Osteocyte (in vitro differentiated cells): ENCODE measurements at regions not wholly inside any gene's neighbourhood (a gene's known extent, or its start where the extent isn't known, plus 50 kb on each side); places are given as distances from the start of the nearest gene placed in this dataset.

Experiments used
- DNase-seq: peaks from one replicate; pipeline ENCODE4 v3.0.0; 2021; ENCODE audit warnings: mixed read lengths; ENCODE audit not compliant: unreplicated experiment; ENCODE audit errors: extremely low spot score
- H3K27ac Mint-ChIP-seq: one replicate; pipeline ENCODE4 v1.8.0; 2021; ENCODE audit warnings: mild to moderate bottlenecking, mixed read lengths; ENCODE audit not compliant: unreplicated experiment
- H3K27me3 Mint-ChIP-seq: one replicate; pipeline ENCODE4 v1.8.0; 2021; ENCODE audit warnings: mixed read lengths; ENCODE audit not compliant: unreplicated experiment
- H3K36me3 Mint-ChIP-seq: one replicate; pipeline ENCODE4 v1.8.0; 2021; ENCODE audit warnings: mixed read lengths; ENCODE audit not compliant: unreplicated experiment
- H3K4me1 Mint-ChIP-seq: one replicate; pipeline ENCODE4 v1.8.0; 2021; ENCODE audit warnings: mixed read lengths; ENCODE audit not compliant: unreplicated experiment
- H3K4me3 Mint-ChIP-seq: one replicate; pipeline ENCODE4 v1.8.0; 2021; ENCODE audit warnings: mild to moderate bottlenecking, moderate library complexity, mixed read lengths; ENCODE audit not compliant: unreplicated experiment
- H3K9me3 Mint-ChIP-seq: one replicate; pipeline ENCODE4 v1.8.0; 2021; ENCODE audit warnings: mixed read lengths; ENCODE audit not compliant: unreplicated experiment
- CTCF ChIP-seq: fragments of 200-600 bp; sonication (generic); IDR thresholded peaks from 2 replicates; pipeline ENCODE4 v1.5.0; 2021; ENCODE audit warnings: antibody characterized with exemption, mild to moderate bottlenecking, moderate library complexity

GRCh38 chr2:207240649-207241048, 74.9 kb upstream of the KLF7 start:
- Mint-ChIP-seq H3K27me3 (no peaks in the 10 kb centered on the region), H3K4me1 (peaks cover 8% of the 10 kb centered on the region), H3K27ac (no peak overlapping the region), H3K36me3 (no peaks in the 10 kb centered on the region), H3K9me3 (peaks cover 6% of the 10 kb centered on the region), H3K4me3 (no peak overlapping the region)
- TF ChIP-seq CTCF = no peak
- no peak for DNase-seq

- no peak for DNase-seq
- no peak overlapping the region for H3K4me3 Mint-ChIP-seq
- H3K4me1 Mint-ChIP-seq = peaks cover 2% of the 10 kb centered on the region
- H3K9me3 Mint-ChIP-seq = peaks cover 1% of the 10 kb centered on the region
- H3K27ac Mint-ChIP-seq = no peak overlapping the region
- TF ChIP-seq CTCF = no peak
- no peaks in the 10 kb centered on the region for H3K36me3 Mint-ChIP-seq
- H3K27me3 Mint-ChIP-seq = no peaks in the 10 kb centered on the region
Measured at GRCh38 chr2:207241198-207241597, 75.5 kb upstream of the KLF7 start.

GRCh38 chr2:207243601-207244000, 77.9 kb upstream of the KLF7 start:
- H3K27ac Mint-ChIP-seq = no peak overlapping the region
- DNase-seq = no peak
- H3K36me3 Mint-ChIP-seq = no peaks in the 10 kb centered on the region
- no peak overlapping the region for H3K4me3 Mint-ChIP-seq
- no peaks in the 10 kb centered on the region for H3K4me1 Mint-ChIP-seq
- no peaks in the 10 kb centered on the region for H3K27me3 Mint-ChIP-seq
- TF ChIP-seq CTCF = no peak
- no peaks in the 10 kb centered on the region for H3K9me3 Mint-ChIP-seq

- no peaks in the 10 kb centered on the region for H3K36me3 Mint-ChIP-seq
- H3K27me3 Mint-ChIP-seq = no peaks in the 10 kb centered on the region
- H3K27ac Mint-ChIP-seq = no peak overlapping the region
- no peak for TF ChIP-seq CTCF
- no peak for DNase-seq
- H3K9me3 Mint-ChIP-seq = no peaks in the 10 kb centered on the region
- no peak overlapping the region for H3K4me3 Mint-ChIP-seq
- peaks cover 8% of the 10 kb centered on the region for H3K4me1 Mint-ChIP-seq
Measured at GRCh38 chr2:207244971-207245925, 79.5 kb upstream of the KLF7 start.

GRCh38 chr2:207248702-207249377, 83.1 kb upstream of the KLF7 start:
- Mint-ChIP-seq H3K4me3 (no peak overlapping the region), H3K4me1 (peaks cover 30% of the 10 kb centered on the region), H3K36me3 (no peaks in the 10 kb centered on the region), H3K27me3 (no peaks in the 10 kb centered on the region), H3K27ac (no peak overlapping the region), H3K9me3 (no peaks in the 10 kb centered on the region)
- no peak for DNase-seq
- no peak for TF ChIP-seq CTCF
